GM10266 (cell line): ENCODE measurements at regions not wholly inside any gene's neighbourhood (a gene's known extent, or its start where the extent isn't known, plus 50 kb on each side); places are given as distances from the start of the nearest gene placed in this dataset.

Experiments used
- DNase-seq: peaks from one replicate; pipeline ENCODE4 v3.0.0; 2012; ENCODE audit errors: extremely low spot score
- CTCF ChIP-seq: IDR thresholded peaks from 2 replicates; pipeline ENCODE4 v1.5.1; 2012; ENCODE audit warnings: mild to moderate bottlenecking, low read depth; ENCODE audit not compliant: control insufficient read depth, insufficient read depth; ENCODE audit errors: missing control alignments

- no peak for TF ChIP-seq CTCF
- no peak for DNase-seq
These were observed 142.0 kb upstream of the NTM start for GRCh38 chr11:131228378-131228777.

- no peak for DNase-seq
- TF ChIP-seq CTCF, result no peak
These were observed 141.2 kb upstream of the NTM start for GRCh38 chr11:131229221-131229620.

- TF ChIP-seq CTCF, result no peak
- DNase-seq, result no peak
These were observed 139.0 kb upstream of the NTM start for GRCh38 chr11:131231317-131231940.

GRCh38 chr11:131232261-131232660 lies 138.2 kb upstream of the NTM start:
- no peak for TF ChIP-seq CTCF
- no peak for DNase-seq

GRCh38 chr11:131234221-131234620 lies 136.2 kb upstream of the NTM start:
- DNase-seq, result no peak
- no peak for TF ChIP-seq CTCF

GRCh38 chr11:131235328-131236298 lies 134.8 kb upstream of the NTM start:
- no peak for DNase-seq
- no peak for TF ChIP-seq CTCF

DNA sequence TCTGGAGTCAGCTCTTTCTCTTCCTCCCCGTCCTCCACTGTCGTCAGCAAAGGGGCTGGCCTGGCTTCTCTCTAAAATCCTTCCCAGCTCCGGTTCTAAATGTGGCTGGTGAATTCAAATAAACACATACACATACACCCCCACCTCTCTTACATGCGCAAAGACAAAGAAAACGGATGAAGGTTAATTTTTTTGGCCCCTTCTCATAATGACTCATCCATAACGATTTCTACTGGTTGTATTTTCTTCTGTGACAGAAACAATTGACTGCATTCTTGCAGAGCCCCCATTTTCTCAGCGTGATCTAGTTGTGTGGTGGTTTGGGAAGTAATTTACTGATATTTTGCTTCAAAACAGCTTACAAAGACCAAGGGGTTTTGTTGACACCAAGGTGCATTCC lies 130.0 kb upstream of the NTM start:
- TF ChIP-seq CTCF, result no peak
- no peak for DNase-seq
